ENCODE measurements at regions not wholly inside any gene's neighbourhood (a gene's known extent, or its start where the extent isn't known, plus 50 kb on each side); places are given as distances from the start of the nearest gene placed in this dataset.
"Not testable (repeated sequence)": the region's sequence is repeated elsewhere in the genome, so short reads cannot be mapped to it uniquely, and the experiment has no call there.

DNA sequence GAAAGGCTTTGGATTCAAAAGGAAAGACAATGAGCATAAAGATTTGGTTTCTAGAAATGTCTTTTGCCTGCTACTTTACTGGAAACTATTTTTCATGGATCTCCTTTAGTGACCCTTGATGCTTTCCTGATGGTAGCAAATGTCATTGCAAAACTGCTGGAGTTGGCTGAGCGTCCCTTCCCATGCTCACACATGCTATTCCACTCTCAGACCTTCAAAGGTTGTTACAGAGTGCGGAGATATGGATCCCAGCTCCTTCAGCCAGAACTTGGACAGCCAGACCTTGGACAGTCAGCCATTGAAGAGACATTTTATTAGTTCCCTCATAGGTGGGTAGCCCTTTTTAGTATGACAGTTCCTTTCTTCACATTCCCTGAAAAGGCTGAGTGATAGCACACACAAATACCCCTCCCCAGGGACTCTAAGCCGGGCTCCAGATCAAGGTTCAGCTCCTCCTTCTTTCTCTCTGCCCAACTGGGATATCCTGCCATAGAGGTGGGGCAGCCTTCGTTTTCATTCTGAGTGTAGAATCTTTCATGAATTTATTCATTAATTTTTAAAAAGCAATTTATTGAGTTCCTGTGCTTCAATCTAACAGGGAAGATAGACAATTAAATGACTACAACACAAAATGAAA is 153.3 kb upstream of the SLC44A1 start:
- no peak for DNase-seq (ENCODE audit: low read depth in 3 of 3, low spot score in 2 of 3)

DNA sequence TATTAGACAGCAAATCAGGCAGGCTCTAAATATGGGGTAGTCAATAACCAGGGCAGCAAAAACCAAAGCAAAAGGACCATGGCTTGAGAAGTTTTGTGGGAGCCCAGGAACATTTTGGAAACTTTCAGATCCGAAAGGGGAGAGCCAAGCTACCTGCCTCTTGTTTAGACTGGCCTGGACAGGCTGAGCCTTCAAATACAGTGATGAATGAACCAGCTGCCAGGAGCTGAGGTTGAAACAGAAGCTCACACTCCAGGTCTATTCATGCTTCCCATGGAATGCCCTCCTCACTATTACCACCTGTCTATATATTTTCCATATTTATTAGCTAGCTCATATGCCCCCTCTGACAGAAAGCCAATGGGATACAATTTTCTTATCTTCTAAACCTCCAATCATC is 150.8 kb upstream of the SLC44A1 start:
- no peak for DNase-seq (ENCODE audit: low read depth in 3 of 3, low spot score in 2 of 3)

DNA sequence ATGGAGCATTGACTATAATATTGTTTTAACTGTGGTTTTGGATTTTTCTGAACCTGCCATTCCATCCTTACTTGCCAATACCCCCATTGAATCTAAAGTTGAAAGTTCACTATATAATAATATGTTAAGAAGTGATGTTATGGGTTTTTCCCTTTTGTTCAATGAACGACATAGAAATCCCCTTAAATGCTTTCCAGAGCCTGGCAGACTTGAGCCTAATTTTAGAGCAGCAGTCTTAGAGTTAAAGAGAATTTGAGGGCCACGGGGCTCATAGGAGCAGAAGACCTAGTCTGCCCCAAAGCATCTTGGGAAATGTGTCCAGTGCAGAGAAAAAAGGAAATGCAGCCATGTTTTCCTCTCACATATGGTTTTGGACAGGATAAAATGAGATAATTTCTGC is 146.1 kb upstream of the SLC44A1 start:
- DNase-seq (ENCODE audit: low read depth in 3 of 3, low spot score in 2 of 3): no peak

DNA sequence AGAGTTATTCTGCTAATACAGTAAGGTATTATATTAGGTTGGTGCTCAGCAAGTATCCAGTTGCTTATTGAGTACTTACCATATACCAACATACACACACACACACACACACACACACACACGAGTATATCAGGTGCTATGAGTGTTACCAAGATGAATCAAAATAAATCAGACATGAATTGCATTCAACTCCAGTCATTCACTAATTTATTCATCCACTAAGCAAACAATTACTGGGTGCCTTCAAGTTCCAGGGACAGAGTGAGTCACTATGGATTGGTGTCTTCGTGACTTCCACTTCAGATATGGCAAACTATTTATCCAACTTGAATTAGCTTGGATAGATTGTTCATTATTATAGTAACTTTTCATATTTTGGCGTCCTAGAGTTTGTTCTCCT is 140.7 kb upstream of the SLC44A1 start:
- DNase-seq (ENCODE audit: low read depth in 3 of 3, low spot score in 2 of 3): no peak

DNA sequence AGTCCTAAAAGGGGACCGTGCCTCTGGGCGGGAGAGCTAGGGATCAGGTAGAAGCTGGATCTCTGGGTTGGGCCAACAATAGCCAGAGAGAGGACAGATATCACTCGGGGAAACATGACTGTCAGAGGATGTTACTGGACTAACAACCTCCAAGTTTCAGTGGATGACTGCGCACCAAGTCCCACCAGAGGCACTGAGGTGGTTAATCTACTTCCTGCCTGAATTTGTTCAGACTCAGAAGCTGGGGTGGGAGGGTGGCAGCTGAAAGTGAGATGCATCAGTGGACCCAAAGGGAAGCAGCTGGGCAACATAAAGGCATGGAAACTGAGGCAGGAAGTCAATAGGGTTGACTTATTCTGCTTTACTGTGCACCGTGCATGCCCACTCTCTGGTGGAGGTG is 130.1 kb upstream of the SLC44A1 start:
- DNase-seq (ENCODE audit: low read depth in 3 of 3, low spot score in 2 of 3): no peak

DNA sequence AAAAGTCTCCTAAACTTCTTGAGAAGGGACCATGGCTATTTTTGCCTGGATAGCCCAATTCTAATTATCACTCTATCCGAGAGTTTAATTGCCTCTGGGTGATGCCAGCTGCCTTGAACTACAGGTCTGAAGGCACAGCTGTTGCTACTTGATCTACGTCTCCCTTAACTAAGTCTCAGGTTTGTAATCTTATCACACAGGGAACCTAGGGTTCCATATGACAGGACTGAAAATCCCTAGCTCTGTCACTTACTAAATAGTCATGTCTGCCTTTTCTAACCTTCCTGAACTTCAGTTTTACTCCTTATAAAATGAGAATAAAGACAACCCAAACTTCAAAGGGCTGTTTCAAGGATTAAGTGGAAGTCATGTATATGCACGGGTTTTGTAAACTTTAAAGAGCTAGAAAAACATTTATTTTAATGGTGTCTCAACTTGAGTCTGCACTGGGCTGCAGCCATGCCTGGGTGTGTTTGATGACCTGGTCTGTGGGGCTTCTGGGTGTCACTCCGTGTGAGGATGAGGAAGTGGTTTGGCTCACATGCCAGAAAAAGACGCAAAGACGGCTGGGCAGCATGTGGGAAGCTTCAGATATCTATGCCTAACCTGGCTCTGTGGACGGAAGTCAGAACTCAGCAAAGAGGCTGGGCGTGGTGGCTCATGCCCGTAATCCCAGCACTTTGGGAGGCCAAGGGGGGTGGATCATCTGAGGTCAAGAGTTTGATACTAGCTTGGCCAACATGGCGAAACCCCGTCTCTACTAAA is 129.3 kb upstream of the SLC44A1 start:
- DNase-seq (ENCODE audit: low read depth in 3 of 3, low spot score in 2 of 3): no peak

DNA sequence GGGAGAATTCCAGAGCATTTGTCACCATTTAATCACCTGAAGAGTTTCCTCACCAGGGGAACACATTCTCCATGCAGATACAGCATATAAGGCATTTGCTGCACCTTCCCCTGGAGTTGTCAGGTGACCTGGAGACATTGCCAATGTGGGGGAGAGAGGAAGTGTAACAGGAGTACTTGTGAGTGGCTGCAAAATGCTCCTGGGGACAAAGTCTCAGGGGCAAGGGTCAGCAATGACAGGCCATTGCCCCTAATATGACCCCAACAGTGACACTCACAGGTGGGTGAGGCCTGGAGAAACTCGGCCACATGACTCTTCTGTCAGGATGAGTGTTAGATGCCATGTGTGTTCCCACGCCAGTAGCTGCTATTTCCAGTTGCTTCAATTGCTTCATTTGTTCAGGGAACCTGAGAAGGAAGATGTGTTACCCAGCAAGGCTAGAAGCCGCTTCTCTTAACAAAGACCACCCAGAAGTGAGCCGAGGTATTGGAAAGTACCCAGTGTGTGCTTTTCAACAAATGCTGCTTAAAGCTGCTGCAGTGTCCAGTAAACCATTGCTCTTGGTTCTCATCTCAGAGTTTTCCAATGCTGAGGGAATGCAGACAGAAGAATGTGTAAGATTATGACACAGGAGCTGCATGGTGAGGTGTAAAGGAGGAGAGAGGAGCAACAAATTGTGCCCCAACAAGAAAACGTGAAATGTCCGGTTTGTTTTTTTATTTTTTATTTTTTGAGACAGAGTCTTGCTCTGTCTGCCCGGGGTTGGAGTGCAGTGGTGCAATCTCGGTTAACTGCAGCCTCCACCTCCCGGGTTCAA is 128.2 kb upstream of the SLC44A1 start:
- no peak for DNase-seq (ENCODE audit: low read depth in 3 of 3, low spot score in 2 of 3)

DNA sequence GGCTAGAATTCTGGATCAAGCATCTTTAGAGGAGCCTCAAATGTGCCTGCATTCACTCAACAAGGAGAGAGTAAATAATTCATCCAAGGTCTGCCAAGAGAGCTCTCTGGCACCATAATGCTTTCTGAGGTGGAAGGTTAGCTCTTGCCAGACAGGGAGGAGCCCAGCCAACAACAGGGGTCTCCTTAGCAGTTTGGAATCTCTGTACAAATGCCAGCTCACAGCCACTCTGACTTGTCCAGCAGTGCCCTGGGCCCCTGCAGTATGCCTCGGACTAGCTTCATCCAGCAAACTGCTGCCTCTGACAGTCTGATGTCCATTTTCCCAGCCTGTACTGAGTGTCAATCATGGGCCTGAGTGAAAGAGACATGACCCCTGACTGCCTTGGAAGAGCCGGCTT is 127.2 kb upstream of the SLC44A1 start:
- DNase-seq (ENCODE audit: low read depth in 3 of 3, low spot score in 2 of 3): no peak

DNA sequence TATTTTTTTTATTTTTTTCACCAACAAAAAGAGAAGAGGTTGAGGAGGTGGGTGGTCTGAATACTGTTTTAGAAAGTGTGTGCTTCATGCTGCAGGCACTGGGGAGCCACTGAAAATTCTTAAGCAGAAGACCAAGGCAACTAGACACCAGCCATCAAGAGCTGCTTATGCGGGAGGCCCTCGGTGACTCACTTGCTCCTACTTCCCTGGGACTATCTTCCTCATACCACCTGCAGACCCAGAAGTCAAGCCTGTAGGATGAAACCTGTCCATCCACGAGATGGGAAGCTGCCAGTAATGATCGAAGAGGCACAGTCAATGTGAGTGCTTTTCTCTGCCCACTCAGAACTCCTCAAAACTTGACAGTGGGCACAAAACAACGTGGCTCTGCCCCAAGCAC is 125.8 kb upstream of the SLC44A1 start:
- no peak for DNase-seq (ENCODE audit: low read depth in 3 of 3, low spot score in 2 of 3)

DNA sequence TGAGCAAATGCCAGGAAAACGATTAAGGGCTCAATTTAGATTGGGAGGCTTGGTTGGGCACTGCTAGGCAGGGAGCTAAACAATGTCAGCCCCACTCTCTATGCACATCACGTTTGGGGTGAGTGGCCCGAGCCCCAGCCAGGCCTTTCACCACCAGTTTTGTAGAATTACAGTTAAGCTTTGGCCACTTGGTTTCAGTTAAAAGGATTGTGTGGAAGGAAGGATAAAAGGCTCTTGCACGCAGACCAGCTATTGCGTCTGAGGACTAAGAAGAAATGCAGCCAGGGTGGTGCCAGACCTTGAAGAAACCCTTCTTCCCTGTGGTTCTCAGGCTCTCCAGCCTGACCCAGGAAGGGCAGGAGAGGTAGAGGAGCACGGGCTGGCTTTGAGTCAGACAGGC is 125.3 kb upstream of the SLC44A1 start:
- DNase-seq (ENCODE audit: low read depth in 3 of 3, low spot score in 2 of 3): no peak

DNA sequence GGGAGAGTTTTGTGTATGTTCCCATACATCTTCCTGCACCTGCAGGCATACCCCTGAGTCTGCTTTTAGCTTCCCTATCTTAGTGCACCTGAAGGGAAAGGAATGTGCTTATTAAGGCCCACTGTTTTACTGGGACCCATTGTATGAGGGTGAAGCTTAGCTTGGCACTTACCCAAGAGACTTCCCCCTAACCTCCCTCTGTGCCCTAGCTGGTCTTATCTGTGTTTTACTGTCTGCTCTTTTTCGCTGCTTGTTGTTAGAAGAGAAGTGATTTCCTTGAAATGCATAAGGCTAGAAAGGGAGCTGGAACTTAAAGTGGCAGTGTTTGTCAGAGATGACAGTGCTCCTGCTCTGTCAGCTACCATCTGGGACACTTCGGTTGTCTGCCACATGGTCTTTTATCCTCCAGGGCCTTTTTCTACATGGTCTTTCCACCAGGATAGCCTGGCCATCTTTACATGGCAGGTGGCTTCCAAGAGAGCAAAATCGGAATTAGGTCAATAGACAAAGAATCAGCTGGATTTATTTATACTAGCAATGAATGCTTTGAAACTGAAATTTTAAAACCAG is 122.5 kb upstream of the SLC44A1 start:
- DNase-seq (ENCODE audit: low read depth in 3 of 3, low spot score in 2 of 3): no peak

DNA sequence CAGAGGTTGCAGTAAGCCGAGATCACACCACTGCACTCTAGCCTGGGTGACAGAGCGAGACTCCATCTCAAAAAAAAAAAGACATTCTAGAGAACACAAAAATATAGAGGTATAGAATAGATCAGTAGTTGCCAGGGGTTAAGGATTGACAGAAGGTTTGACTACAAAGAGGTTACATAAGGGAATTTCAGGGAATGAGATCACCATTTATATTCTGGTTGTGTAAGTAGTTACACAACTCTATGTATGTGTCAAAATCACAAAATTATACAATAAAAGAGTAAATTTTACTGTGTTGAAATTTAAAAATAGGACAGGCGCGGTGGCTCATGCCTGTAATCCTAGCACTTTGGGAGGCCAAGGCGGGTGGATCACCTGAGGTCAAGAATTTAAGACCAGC is 119.9 kb upstream of the SLC44A1 start:
- not testable (repeated sequence) for DNase-seq (ENCODE audit: low read depth in 3 of 3, low spot score in 2 of 3)

DNA sequence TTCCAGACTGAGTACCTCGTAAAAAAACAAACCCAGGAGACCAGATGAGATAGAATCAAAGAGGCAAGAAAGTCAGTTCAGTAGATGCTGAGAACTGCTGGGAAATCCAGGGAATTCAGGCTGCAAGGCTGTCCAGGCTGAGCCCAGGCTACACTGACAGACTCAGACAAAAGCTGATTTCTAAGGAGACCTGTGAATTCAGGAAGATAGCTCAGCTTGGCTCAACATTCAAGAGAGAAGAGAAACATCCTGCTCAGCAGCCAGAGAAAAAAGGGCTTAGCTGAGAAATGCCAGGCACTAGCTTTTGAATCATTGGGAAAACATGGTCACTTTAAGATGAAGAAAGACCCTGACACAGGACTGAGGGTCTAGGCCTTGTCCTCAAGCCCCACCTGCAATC is 118.2 kb upstream of the SLC44A1 start:
- no peak for DNase-seq (ENCODE audit: low read depth in 3 of 3, low spot score in 2 of 3)

DNA sequence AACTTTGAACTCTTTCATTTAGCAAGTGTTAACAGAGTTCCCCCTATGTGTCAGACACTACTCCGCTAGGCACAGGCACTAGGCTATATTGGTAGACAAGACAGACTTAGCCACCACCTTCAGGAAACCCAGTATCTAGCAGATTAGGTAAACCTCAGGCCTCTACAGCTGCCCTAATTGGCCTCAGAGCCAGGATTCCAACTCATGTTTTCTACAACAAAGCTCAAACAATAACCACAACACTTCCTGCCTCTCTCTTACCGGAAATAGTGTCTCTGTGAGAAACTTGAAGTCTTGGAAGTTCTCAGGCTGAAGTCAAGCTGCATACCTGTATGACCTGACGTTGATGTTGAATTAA is 116.6 kb upstream of the SLC44A1 start:
- DNase-seq (ENCODE audit: low read depth in 3 of 3, low spot score in 2 of 3): no peak

DNA sequence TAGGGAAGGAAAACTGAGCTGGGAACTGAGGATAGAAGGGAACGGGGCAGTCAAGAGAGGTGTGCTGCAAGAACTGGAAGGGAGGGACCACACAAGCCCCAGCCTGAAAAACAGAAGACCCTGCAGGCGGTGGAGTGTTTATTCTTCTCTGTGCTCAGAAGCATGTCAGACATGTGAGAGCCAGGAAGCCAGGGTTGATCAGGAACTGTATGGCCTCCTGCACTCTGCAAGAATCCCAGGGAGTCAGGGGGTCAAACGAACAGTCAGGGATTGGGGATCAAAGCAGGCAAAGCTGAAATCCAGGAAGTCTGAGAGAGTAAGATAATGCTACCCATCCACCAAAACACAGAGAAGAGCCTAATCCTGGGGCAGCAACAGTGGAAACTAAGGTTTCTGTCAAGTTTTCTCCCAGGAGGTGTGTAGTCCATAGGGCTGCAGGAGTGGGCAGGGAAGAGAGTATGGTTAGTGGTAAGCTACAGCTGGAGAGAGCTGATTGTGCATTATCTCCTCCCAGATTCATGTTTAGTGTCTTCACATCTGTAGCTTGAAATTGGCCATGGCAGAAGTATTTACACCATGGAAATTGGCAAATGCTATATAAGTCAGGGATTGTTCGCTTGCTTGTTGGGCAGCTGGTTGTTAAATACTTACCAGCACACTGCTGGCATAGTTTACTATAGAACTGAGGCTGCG is 115.4 kb upstream of the SLC44A1 start:
- no peak for DNase-seq (ENCODE audit: low read depth in 3 of 3, low spot score in 2 of 3)

DNA sequence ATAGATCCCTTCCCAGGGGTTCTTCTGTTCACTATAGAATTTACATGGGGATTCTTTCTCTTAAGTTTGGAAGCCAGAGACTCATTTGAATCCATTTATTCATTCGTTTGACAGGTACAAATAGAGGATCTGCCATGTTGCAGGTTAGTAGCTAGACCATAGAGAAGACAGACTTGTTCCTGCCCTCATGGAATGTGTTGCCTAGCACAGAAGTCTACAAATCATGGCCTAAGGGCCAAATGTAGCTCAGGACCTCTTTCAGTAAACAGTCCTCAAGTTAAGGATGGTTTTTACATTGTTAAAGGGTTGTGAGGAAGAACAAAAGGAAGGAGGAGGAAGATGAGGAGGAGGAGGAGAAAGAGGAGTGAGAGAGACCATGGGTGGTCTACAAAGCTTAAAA is 114.7 kb upstream of the SLC44A1 start:
- DNase-seq (ENCODE audit: low read depth in 3 of 3, low spot score in 2 of 3): no peak

DNA sequence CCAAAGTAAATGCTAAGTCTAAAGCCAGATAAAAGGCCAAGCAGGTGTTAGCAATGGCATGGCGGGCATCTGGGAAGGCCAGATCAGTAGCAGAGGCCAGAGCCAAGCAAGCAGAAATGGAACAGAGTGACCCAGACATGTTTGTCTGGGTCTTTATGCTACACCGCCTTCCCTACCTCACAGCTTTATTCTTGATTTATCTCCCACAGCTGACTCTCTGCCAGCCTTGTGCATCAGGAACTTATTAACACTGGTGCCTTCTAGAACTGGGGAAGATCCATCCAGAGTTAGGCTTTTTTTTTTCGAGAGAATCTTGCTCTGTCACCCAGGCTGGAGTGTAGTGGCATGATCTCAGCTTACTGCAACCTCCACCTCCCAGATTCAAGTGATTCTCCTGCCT is 112.5 kb upstream of the SLC44A1 start:
- DNase-seq (ENCODE audit: low read depth in 3 of 3, low spot score in 2 of 3): no peak

DNA sequence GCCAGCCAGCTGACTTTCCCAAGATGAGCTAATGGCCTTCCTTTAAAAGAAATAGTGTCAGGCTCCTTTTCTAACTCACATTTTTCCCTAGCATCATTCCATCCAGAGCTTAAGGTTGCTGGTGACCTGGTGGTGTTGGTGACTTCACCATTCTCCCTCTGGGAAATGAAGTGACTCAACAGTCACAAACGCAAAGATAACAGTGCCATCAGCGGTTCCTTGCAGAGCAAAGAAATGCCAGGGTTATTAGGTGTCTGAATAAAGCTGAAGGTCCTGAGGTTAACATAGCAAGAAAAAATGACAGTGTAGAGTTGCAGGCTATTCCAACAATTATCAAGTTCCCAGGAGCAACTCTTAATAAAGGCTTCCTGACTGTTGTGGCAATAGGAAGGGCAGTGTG is 111.8 kb upstream of the SLC44A1 start:
- no peak for DNase-seq (ENCODE audit: low read depth in 3 of 3, low spot score in 2 of 3)

DNA sequence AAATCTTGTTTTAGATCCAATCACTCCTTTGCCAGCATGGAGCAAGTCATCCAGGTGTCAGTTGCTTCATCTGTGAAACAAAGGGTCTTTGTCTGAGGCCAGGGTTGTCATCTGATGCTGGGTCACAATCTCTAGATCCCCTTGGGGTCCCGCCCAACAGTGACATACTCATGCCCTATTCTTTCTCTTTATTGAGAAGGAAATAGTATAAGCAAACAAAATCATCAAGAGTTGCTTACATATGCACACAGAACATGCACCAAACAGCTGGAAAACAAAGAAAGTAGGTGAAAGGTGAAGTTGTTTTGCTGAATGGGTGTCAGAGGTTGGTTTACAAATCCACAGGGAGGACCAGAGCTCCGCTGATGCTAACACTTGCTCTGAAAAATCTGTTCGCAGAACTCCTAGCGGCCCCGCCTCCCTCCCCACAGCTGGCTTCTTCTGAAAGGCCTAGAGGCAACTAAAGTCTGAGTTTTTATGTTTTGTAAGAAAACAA is 106.1 kb upstream of the SLC44A1 start:
- DNase-seq (ENCODE audit: low read depth in 3 of 3, low spot score in 2 of 3): no peak

DNA sequence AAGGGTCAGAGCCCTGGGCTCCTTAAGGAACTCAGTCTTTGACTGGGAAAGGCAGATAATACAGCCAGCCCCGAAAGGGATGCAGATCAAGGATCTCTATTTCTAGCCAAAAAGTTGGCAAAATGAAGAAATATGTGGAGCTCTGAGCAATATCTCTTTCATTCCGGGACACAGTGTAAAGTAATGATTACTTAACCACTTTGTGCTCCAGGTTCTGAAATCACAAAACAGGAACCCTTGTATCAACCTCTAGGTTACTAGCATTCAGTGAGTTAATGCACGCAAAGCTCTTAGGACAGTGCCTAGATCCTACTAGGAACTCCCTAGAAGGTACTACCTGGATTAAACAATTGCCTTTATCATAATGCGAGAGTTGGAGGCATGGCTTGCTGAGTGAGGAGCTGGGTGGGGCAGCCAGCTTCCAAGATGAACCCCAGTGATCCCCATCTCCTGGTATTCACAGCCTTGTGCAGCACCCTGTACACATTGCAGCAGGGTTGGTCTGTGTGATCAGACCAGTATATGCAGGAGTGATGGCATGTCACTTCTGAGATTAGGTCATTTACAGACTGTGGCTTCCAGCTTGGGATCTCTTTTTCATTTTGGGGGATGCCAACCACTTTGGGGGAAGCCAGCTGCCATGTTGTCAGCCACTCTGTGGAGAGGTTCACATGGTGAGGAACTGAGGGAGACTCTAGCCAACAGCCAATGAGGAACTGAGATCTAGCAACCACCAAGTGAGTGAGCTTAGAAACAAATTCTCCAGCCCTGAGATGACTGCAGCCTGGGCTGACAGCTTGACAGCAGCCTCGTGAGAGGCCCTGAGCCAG is 103.1 kb upstream of the SLC44A1 start:
- DNase-seq (ENCODE audit: low read depth in 3 of 3, low spot score in 2 of 3): no peak
